CD4-positive, alpha-beta T cell (primary cell): ENCODE measurements at regions not wholly inside any gene's neighbourhood (a gene's known extent, or its start where the extent isn't known, plus 50 kb on each side); places are given as distances from the start of the nearest gene placed in this dataset.

ENCODE experiments used
- ATAC-seq: fragments of 200-7000 bp; cut with Tn5 transposase; one replicate; pipeline ENCODE4 v1.10.0; 2022; ENCODE audit warnings: mild to moderate bottlenecking; ENCODE audit not compliant: poor library complexity
- CTCF ChIA-PET: fragments of 350-600 bp; sonication (Branson Sonifier 250); formaldehyde crosslinking; loops from one replicate; lab custom pipeline; 2021; ENCODE audit warnings: antibody characterized with exemption, inconsistent platforms; lab: Charles Lee
- POLR2A ChIA-PET: fragments of 350-600 bp; sonication (Branson Sonifier 250); formaldehyde crosslinking; loops from one replicate; lab custom pipeline; 2021; ENCODE audit warnings: antibody characterized with exemption, inconsistent platforms; lab: Charles Lee
- DNase-seq, 14 experiments: peaks; one replicate each; pipeline ENCODE4 v3.0.0-alpha.2; 2013 to 2020; ENCODE audit warnings: mixed read lengths in 2 of 14
- H3K27ac ChIP-seq, 2 donors: one replicate each; pipeline versions ENCODE4 v1.5.1 to v1.7.0; 2013; ENCODE audit warnings: low read length in 2 of 2, low read depth in 1 of 2, mild to moderate bottlenecking in 1 of 2
- H3K27me3 ChIP-seq, 2 experiments: 1 replicate in 1 of 2; 2 replicates in 1 of 2; pipeline versions ENCODE4 v1.6.1 to v1.7.0; 2013; ENCODE audit warnings: low read length in 2 of 2, control low read depth in 1 of 2, mild to moderate bottlenecking in 1 of 2, moderate library complexity in 1 of 2; ENCODE audit not compliant: insufficient read depth in 2 of 2, control insufficient read depth in 1 of 2
- H3K36me3 ChIP-seq: one replicate; pipeline ENCODE4 v1.6.1; 2013; ENCODE audit warnings: low read length, control low read depth; ENCODE audit not compliant: insufficient read depth
- H3K4me1 ChIP-seq: one replicate; pipeline ENCODE4 v1.6.1; 2013; ENCODE audit warnings: low read length, control low read depth; ENCODE audit not compliant: insufficient read depth
- H3K4me3 ChIP-seq: one replicate; pipeline ENCODE4 v1.5.1; 2013; ENCODE audit warnings: mild to moderate bottlenecking, low read length, moderate library complexity
- H3K9me3 ChIP-seq, 2 experiments: 1 replicate in 1 of 2; 2 replicates in 1 of 2; pipeline versions ENCODE4 v1.6.1 to v1.7.0; 2013; ENCODE audit warnings: low read length in 2 of 2, mild to moderate bottlenecking in 2 of 2, control low read depth in 1 of 2, moderate library complexity in 1 of 2; ENCODE audit not compliant: control insufficient read depth in 1 of 2, insufficient read depth in 1 of 2
- H3K27ac Mint-ChIP-seq: one replicate; pipeline ENCODE4 v1.8.0; 2020; ENCODE audit warnings: mixed read lengths
- H3K27me3 Mint-ChIP-seq: one replicate; pipeline ENCODE4 v1.8.0; 2021; ENCODE audit warnings: mixed read lengths
- H3K36me3 Mint-ChIP-seq: one replicate; pipeline ENCODE4 v1.8.0; 2021; ENCODE audit warnings: low read depth, mixed read lengths
- H3K4me1 Mint-ChIP-seq: one replicate; pipeline ENCODE4 v1.8.0; 2021; ENCODE audit warnings: low read depth, mixed read lengths
- H3K4me3 Mint-ChIP-seq: one replicate; pipeline ENCODE4 v1.8.0; 2020; ENCODE audit warnings: mild to moderate bottlenecking, mixed read lengths
- H3K9me3 Mint-ChIP-seq: one replicate; pipeline ENCODE4 v1.8.0; 2020; ENCODE audit warnings: mixed read lengths
- CTCF ChIP-seq: fragments of 200-600 bp; IDR thresholded peaks from one replicate; pipeline ENCODE4 v1.8.0; 2022; ENCODE audit warnings: antibody characterized with exemption, mild to moderate bottlenecking
- intact Hi-C, 2 experiments: fragments of 100-400 bp; cut with DNase I in 1 of 2; cut with micrococcal nuclease in 1 of 2; formaldehyde crosslinking; loops; one replicate each; pipeline versions ENCODE4 v1.15.1 to v1.9.0; 2023 to 2025; cut with DNase I, micrococcal nuclease

DNA sequence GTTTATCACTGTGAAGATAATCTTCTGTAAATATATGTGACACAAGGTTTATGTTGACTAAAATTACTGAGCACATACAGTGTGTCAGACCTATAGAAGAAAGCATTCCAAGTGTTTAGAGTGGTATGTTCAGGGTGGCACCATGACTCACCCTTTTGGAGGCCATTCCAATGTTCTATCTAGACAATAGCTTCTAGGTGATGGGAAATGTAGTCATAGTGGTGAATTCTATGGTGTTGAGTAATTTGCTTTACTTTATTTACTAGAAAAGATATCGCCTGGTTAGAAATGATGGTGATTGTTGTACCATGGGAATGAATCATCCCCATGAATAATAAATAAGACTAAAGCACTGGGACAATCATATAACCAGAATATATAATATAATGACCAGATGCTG, 72.9 kb upstream of the OR4C15 start:
- Histone ChIP-seq H3K27ac (no peak overlapping the region), H3K4me3 (no peak overlapping the region), H3K9me3 (peaks cover 0 to 11% of the 10 kb centered on the region in 2 experiments), H3K4me1 (no peaks in the 10 kb centered on the region), H3K36me3 (no peaks in the 10 kb centered on the region), H3K27me3 (no peaks in the 10 kb centered on the region)
- Mint-ChIP-seq H3K4me1 (no peaks in the 10 kb centered on the region), H3K27me3 (no peaks in the 10 kb centered on the region), H3K4me3 (no peak overlapping the region), H3K27ac (no peak overlapping the region), H3K9me3 (peaks cover 17% of the 10 kb centered on the region), H3K36me3 (no peaks in the 10 kb centered on the region)
- ChIA-PET CTCF (no interaction called here), POLR2A (no interaction called here)
- intact Hi-C loops: no loop called here
- DNase-seq (no peak), ATAC-seq (no peak)
- no peak for TF ChIP-seq CTCF

GRCh38 chr11:55497068-55497467, 57.2 kb upstream of the OR4C15 start:
- DNase-seq: no peak
- POLR2A ChIA-PET: no interaction called here
- Histone ChIP-seq H3K4me1 (no peaks in the 10 kb centered on the region), H3K4me3 (no peak overlapping the region), H3K36me3 (no peaks in the 10 kb centered on the region), H3K27me3 (no peaks in the 10 kb centered on the region), H3K9me3 (peaks cover 17 to 33% of the 10 kb centered on the region in 2 experiments), H3K27ac (no peak overlapping the region)
- Mint-ChIP-seq H3K36me3 (no peaks in the 10 kb centered on the region), H3K4me3 (no peak overlapping the region), H3K27me3 (no peaks in the 10 kb centered on the region), H3K4me1 (no peaks in the 10 kb centered on the region), H3K9me3 (peaks cover 25% of the 10 kb centered on the region), H3K27ac (no peak overlapping the region)
- ATAC-seq: no peak
- CTCF ChIA-PET: no interaction called here
- TF ChIP-seq CTCF: no peak
- intact Hi-C loops: no loop called here

- peaks cover 21% of the 10 kb centered on the region for H3K9me3 Mint-ChIP-seq
- TF ChIP-seq CTCF: no peak
- POLR2A ChIA-PET: no interaction called here
- no peak overlapping the region for H3K4me3 Mint-ChIP-seq
- CTCF ChIA-PET: no interaction called here
- no peak overlapping the region for H3K27ac Mint-ChIP-seq
- no peaks in the 10 kb centered on the region for H3K27me3 ChIP-seq
- H3K9me3 ChIP-seq: peaks cover 20 to 29% of the 10 kb centered on the region in 2 experiments
- ATAC-seq (no peak), DNase-seq (no peak)
- no peaks in the 10 kb centered on the region for H3K4me1 ChIP-seq
- H3K36me3 Mint-ChIP-seq: no peaks in the 10 kb centered on the region
- H3K4me1 Mint-ChIP-seq: no peaks in the 10 kb centered on the region
- H3K36me3 ChIP-seq: no peaks in the 10 kb centered on the region
- intact Hi-C loops: no loop called here
- H3K27me3 Mint-ChIP-seq: no peaks in the 10 kb centered on the region
- no peak overlapping the region for H3K4me3 ChIP-seq
- H3K27ac ChIP-seq: no peak overlapping the region
These were observed 53.3 kb upstream of the OR4C15 start for GRCh38 chr11:55501014-55501413.
